CD4-positive, alpha-beta T cell treated with Interferon alpha-2 for 1 hour (primary cell): ENCODE measurements at regions not wholly inside any gene's neighbourhood (a gene's known extent, or its start where the extent isn't known, plus 50 kb on each side); places are given as distances from the start of the nearest gene placed in this dataset.
"Not testable (repeated sequence)": the region's sequence is repeated elsewhere in the genome, so short reads cannot be mapped to it uniquely, and the experiment has no call there.

ENCODE experiments used
- DNase-seq, 2 donors: peaks; one replicate each; pipeline ENCODE4 v3.0.0-alpha.2; 2020 to 2022

DNA sequence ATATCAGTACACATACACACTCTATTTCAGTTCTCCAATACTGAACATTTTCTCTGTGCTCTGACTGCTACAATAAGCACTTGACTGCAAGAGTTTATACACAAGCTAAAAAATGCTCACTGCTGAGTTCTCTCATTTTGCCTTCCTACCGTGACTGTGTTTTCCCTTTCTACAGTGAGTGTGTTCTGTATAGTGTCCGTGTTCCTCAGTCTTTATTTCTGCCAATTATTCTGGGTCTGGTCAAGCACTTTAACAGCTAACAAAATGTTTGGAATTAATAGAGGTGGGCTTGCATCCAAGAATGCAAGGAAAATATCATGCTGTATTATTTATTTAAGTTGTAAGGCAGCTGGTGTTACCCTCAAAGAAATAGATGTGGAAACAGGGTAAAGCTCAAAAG, 217.0 kb upstream of the NREP start:
- no peak for DNase-seq

DNA sequence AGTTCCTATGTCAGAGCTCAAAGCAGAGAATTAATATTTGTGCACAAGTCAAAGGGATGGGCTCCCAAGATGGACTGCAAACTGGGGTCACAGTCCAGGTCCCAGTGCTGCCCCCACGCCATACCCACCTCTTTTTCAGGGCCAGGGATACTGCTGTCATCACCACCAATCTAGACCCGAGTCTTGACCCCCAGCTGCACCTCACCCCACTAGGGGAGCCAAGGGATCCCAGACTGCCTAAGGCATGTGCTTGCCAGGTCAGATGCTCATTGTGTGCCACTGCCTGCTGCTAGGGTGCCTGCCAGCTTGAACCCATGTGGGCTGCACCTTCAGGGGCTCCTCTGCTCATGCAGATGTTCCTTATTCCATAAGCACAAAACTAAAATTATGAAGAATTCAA, 215.6 kb upstream of the NREP start:
- no peak for DNase-seq

DNA sequence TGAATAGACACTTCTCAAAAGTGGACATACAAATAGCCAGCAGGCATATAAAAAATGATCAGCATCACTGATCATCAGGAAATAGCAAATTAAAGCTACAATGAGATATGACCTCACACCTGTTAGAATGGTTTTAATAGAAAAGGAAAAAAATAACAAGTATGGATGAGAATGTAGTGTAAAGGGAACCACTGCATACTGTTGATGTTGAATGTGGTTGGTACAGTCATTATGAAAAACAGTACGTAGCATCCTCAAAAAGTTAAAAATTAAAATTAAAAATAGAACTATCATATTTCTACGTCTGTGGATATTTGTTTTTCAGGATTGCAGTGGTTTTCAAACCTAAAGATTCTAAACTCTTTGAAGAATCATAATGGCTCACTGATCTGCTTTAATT, 215.1 kb upstream of the NREP start:
- DNase-seq, result no peak

DNA sequence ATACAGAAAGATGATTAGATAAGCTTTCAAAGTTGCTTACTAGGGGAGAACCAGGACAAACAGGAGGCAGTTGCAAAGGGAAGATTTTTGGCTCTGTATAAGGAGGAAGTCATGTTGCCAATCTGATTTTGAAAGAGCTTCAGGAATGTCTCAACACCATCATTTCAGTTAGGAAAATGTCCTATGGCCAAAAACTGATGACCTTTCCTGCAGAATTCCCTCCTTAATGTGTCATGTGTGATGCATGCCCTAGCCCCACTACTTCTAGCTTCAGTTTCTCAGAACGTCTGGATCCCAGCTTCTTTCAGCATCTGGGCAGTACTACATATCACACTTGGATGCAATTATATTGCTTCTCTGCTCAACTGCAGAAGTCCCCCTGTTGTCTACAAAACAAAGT, 211.5 kb upstream of the NREP start:
- no peak for DNase-seq

DNA sequence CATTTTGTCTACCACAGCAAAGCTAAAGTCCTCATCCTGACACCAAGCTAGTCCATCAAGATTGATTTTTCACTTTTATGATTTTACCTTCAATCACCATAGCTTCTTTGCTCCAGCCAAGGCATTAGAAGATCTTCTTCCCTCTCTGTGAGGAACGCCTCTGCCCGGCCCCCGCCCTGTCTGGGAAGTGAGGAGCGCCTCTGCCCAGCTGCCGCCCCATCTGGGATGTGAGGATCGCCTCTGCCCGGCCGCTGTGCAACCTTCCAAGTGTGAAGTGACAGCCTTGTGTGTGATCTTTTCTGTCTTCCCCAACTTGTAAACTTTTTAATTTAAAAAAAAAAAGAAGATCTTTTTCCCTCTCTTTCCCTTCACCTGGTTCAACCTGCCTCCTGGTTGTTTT, 210.5 kb upstream of the NREP start:
- DNase-seq, result no peak

DNA sequence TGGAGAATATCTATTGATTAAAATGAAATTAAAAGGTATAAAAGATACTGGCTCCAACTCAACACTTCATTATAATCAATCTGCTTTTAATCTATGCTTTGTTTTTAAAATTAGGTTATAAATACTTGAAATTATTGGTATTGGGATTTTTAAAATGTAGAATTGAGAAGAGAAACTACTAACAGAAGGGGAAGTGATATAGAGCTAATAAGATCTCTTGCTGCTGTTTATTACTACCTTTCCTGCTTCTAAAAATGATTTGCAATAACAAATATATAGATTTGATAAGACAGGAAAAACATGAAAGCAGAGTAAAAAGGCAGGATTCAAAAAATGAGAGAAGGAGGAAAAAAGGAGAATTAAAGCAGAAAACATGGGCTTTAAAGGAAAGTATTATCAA, 209.3 kb upstream of the NREP start:
- DNase-seq, result no peak

DNA sequence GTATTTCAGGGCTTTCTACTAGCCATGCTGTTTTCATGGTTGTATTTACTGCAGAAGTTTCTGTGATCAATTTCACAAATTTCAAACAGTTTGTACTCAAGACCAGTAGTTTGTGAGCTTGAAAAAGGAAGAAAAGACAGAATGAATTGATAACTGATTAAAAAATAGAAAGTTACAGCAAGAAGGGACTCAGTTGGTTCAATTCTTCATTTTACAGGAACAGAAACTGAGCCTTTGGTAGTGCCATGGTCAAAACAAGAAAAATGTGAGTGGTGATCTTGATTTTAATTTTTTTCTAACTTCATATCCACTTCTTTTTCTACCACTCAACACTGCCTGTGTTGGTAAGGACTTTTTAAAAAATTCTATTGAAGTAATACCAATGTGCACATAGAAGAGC, 206.6 kb upstream of the NREP start:
- DNase-seq, result no peak

DNA sequence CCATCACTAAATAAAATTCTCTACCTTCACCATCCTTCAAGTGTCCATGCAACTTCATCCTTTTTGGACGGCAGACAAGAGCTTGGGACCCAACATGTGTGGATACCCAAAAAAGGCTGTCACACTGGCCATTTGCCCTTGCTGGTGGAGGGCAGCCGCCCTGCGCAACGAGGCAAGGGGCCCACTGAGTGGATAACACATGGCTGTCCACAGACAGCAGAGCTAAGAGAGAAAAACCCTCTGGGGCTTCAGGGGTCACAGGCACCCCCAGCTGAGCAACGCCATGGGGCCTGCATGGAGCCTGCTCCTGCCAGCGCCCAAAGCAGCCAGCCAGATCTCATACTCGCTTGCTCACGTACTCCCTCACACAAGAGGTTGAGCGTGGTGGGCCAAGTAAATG, 205.9 kb upstream of the NREP start:
- DNase-seq, result no peak

DNA sequence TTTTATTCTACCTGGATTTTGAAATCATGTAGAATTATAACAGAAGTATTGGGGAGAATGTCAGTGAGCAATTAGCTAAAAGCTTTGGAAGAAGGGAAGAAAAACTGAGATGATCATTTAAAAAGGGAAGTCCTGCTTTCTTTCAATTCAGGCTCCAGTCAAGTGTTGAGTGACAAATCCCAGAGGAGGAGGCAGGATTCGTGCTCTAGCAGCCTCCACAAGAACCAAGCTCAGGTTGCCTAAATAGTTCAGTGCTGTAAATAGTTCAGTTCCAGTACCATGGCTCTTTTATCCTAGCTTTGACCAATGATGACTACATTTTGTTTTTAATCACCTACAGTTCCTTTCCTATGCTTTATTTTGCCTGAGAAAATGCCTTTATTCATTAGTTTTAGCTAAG, 204.9 kb upstream of the NREP start:
- no peak for DNase-seq

DNA sequence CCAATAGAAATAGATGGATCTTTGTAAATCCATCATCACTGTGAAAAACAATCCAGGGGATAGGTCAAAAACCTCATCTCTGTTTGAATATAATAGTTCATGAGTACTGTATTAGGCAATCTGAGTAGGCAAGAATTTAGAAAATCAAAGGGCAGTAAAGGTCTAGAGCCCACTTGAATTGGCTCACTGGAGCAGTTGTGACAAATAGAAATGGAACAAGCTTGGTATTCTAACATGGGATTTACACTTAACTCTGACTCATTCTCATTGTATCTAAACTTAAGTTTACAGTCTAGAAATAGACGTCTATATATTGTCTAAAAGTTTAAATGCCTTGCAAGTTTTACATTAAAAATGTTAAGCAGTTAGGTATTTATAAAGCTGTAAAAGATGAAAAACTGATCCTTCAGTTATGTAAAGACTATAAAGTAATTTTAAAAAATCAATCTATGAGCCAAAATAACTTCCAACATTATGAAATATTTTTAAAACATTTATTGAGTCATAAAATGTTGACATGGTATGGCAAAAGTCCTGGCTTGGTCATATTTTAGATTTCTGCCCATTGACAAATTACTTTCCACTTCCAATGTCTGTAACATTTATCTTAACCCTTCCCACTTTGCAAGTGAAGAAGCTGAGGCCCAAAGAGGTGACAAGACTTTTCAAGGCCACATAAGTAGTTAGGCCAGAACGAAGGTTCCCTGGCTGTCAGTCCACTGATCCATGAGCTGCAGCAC, 203.7 kb upstream of the NREP start:
- DNase-seq, result no peak

DNA sequence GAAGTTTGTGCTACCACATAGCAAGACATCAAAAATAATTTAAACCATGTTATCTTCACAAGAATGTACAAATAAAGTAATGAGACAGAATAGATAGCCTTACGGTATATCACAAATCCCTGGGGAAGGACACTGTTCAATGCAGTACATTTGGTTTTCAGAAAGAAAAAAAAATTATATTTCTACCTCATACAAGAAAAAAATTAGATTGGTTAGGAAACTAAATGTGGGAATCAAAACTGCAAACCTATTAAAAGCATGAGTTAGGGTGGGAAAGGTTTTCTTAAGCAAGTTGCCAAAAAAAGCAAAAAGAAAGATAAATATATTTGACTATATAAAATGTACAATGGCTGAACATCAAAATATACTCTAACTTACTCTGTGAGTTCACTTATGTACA, 201.9 kb upstream of the NREP start:
- no peak for DNase-seq

DNA sequence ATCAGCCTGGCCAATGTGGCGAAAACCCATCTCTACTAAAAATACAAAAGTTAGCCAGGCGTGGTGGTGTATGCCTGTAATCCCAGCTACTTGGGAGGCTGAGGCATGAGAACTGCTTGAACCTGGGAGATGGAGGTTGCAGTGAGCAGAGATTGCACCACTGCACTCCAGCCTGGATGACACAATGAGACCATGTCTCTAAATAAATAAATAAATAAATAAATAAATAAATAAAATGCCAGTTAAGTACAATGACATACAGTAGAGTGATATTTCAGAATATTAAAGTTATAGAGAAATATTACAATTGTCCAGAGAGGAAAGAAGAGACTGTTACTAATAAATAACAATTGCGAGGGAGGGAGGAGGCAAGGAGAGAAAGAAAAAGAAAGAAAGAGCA, 199.8 kb upstream of the NREP start:
- DNase-seq, result not testable (repeated sequence)

DNA sequence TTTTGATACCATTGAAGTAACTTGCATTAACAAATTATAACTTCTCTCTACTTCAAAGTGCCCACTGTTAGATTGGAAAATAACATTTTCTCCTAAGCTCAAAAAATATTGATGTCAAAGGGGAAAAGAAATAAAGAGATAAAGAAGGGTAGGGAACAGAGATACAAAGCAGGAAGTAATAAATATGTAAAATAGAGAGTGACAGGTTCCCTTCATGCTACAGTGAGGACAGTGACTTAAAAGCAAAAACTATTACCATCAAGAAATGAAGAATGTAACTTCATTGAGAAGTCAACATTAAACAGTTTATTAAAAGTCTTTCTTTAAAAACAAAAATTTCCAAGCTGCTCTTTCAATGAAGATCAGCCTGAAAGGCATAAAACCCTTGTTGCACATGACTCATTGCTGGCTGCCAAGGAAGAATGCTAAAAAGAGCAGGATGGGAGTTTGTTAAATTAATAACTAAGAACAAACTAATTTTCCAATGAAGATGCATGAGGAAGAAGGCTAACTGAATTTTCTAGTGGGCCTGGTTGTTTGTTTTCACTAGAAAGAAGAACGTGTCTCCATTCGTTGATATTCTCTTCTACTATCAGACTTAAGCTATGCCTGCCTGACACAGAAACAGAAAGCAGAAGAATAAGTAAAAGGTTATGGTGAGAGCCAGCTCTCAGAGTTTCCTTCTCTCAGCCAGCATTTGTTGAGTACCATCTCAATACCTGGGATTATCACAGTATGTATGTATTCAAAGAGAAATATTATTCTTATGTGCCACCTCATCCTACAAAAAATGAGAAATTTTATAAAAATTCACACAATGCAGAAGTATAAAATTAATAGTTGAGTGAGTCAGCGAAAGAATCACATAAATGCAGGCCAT, 197.8 kb upstream of the NREP start:
- DNase-seq, result no peak

DNA sequence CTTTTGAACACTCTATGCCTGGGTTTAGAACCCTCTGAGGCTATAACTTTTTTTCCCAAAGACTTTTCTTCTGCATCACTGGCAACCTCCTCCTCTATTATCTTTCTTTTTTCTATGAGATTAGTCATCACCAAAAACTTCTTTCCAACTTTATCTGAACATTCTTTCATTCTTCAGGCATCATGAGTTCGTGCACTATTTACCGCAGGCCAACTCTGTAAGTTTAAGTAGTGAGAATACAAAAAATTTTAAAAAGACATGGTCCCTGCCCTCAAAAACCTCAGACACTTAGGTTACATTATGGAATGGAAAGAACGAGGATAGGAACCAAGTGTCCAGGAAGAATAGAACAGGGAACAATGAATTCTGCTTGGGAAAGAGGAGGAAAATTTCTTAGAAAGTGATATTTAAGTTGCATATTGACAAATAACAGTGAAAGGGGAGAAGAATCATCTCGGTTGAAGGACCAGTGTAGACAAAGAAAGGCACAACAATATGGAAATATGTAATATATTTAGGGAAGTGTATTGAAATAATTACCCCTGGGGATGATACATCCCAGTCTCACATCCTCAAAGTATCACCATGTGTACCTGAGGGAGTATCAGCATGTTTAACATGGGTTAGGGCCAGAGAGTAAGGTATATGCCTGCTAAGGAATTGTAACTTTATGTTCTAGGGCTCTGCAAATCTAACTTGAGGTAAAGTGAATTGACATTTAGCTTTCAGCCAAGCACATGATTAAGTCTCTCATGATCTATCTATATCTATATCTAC, 196.5 kb upstream of the NREP start:
- no peak for DNase-seq

DNA sequence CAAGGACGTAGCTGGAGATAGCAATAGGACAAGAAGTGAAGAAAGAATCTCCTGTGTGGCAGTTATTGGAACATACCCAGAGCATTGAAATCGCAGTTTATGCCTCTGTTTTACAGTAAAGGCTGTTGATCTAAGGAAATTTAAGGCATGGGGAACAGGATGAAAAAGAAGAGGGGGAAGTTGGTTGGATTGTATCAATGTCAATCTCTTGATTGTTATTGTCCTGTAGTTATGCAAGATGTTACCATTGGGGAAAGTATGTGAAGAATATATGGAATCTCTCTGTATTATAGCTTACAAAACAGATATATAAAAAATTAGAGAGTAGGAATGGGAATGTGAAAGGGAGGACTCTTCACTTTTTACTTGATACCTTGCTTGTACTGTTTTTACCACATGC, 195.6 kb upstream of the NREP start:
- no peak for DNase-seq

DNA sequence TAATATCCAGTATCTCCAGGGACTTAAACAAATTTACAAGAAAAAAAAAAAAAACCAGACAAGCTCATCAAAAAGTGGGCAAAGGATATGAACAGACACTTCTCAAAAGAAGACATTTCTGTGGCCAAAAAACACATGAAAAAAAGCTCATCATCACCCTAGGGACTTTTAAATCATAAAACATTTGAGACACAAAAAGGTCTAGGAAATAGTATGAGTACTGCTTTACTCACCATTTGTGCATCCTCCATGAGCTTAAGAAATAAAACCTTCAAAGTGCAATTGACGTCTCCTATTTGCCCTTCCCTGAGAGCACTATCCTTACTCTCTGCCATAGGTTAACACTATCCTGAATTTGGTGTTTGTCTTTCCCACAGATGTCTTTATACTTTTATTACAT, 193.7 kb upstream of the NREP start:
- DNase-seq, result no peak

DNA sequence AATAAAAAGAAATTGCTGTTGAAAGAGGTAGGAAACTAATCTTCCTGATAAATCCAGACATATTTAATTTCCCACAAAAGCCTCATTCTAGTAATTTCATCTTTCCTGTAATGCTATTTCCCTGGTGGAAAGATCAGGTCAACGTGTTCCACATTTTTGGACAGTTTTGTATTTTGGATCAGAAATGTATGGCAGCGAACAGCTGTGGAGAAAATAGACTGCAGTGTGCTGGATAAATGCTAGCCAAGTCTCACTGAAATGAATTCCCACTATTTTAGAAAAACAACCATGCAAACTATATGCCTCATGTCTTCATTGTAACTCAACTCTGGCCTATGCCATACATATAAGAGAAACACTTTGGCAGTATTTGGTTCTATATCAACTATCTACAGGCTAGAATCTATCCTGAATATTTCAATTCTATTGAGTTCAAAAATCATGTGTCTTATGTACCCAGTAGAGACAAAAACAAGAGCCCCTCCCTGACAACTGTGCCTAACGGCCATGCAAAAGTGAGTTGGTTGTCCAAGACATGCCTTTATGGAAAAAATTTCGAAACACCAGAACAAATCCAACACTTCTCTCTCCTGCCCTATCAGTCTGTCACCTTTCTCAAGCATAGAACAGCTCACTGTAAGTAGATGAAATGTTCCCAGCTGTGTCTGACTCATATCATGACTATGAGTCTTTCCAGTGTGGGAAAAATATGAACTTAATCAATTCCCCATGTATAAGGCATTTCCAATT, 191.3 kb upstream of the NREP start:
- no peak for DNase-seq

DNA sequence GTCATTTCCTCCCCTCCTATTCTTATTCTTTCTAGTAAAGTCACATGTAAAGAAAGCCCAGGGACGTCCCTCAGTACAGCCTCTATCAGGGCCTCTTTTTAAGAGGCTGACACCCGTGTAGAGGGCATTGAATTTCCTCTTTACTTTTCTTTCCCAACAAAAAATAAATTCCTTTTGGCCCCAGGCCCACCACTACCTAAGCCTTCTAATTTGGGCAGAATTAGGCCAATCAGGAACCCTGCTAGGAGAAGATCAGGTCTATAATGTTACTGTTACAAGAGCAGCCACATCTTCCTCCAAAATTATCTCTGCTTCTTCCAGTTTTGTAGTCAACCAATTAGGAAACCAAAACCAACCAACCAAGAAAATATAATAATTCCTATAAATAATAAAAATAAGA, 189.6 kb upstream of the NREP start:
- no peak for DNase-seq

DNA sequence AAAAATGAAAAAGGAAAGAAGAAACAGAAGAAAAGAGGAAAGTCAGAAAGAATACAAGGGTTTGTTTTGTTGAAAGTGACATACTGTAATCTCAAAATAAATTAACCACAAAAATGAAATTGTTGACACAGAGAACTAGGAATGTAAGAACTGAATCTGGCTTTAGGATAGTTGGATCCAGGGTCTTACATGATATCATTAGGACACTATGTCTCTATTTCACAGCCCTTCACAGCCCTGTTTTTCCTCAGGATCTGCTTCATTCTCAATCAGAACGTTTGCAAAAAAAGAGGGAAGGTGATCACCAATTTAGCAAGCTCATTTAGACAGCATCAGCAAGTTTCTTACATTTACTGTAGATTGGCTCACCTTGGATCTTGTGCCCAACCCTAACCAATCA, 188.5 kb upstream of the NREP start:
- DNase-seq, result no peak

DNA sequence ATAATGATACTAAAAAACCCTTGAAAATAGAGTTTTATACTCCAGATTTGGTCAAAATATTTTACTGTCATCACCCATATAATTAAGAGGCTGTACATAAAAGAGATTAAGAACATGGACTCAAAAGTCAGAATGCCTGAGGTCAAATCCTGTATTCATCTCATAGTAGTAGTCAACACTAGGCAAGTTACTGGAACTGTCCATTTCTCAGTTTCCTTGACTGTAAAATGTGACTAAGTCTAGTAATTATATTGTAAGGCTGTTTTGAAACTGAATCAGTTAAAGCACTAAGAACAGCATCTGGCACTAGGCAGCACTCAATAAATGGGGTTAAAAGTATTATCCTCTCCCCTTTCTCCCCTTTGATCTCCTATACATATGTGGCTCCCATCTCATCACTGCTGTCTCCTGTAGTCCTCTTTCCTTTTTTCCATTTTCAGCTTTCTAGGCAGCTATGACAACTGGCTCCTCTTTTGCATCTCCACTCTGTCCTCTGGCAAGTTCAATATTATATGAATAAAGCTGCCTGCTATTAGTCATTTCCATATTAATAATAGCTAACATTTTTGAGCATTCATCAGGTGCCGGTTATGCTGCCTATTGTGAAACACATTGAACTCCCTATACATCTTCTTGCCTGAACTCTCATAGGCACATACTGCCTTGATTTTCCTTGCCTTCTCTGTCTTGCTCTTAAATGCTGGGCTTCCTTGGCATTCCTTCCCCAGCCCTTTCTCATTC, 185.8 kb upstream of the NREP start:
- no peak for DNase-seq

DNA sequence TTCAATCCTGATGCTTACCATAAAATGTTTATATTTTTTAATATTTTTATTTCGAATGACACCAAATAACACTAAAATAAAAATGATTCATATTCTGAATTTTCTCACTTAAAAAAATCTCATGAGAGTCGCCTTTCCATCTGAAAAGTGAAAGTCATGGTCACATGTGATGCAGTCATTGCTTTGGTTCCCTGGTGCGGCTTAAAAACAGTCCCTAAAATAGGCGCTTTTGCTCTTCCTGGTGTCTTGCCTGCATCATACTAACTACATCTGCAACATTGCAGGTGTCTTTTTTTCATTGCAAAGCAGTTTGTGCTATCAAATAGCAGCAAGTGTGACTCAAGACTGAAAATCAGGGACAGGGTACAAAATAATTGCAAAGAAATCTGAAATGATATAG, 185.2 kb upstream of the NREP start:
- no peak for DNase-seq

DNA sequence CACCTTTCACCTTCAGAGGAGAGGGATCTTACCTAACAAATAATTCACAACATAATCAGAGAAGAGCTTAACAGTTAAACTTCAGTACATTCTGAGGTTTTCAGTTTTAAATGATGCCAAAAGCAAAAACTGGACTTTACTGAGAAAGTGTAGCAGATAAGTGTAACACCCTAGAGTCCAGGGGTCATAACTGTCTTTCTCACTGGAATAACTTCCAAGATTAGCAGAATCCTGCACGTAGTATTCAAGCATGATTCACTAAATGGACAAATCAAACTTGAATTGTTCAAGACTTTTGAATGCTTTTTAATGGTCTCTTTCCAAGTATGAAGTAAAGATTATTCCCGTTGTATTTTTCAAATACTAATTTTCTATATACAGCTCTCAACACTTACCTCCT, 180.1 kb upstream of the NREP start:
- no peak for DNase-seq
